ENCODE measurements at regions not wholly inside any gene's neighbourhood (a gene's known extent, or its start where the extent isn't known, plus 50 kb on each side); places are given as distances from the start of the nearest gene placed in this dataset.

GRCh38 chr3:82196645-82197044 lies 435.2 kb upstream of the GBE1 start:
- no peak overlapping the region for H3K23ac ChIP-seq (ENCODE audit: low read length in 2 of 2)
- no peaks in the 10 kb centered on the region for H3K9me3 ChIP-seq (ENCODE audit: control insufficient read depth, low read length)
- no peak overlapping the region for H3K9ac ChIP-seq (ENCODE audit: low read length)
- no peak overlapping the region for H2BK5ac ChIP-seq (ENCODE audit: low read depth, low read length, poor library complexity, severe bottlenecking)
- no peak for DNase-seq
- H2AFZ ChIP-seq (ENCODE audit: low read depth, low read length) = no peak overlapping the region
- H3K14ac ChIP-seq (ENCODE audit: low read length in 2 of 2) = no peak overlapping the region
- no peak overlapping the region for H4K8ac ChIP-seq (ENCODE audit: low read length)
- no peak overlapping the region for H2AK5ac ChIP-seq (ENCODE audit: low read length, severe bottlenecking)
- no peak overlapping the region for H3K18ac ChIP-seq (ENCODE audit: low read depth in 1 of 2, low read length in 2 of 2)
- no peak overlapping the region for H3K27ac ChIP-seq (ENCODE audit: low read length, poor library complexity, severe bottlenecking)
- H3K4me1 ChIP-seq (ENCODE audit: control insufficient read depth, insufficient read depth, low read depth, low read length) = no peaks in the 10 kb centered on the region
- no peak overlapping the region for H3K4me3 ChIP-seq (ENCODE audit: insufficient read depth in 1 of 2, low read depth in 1 of 2, low read length in 2 of 2)
- H2BK15ac ChIP-seq (ENCODE audit: low read depth, poor library complexity, severe bottlenecking) = no peak overlapping the region
- no peak overlapping the region for H4K91ac ChIP-seq (ENCODE audit: low read length)
- no peaks in the 10 kb centered on the region for H3K36me3 ChIP-seq (ENCODE audit: control insufficient read depth in 1 of 2, insufficient read depth in 2 of 2, low read depth in 1 of 2, low read length in 2 of 2)
- H3K4ac ChIP-seq (ENCODE audit: low read depth in 1 of 2, low read length in 2 of 2) = no peak overlapping the region
- no peak overlapping the region for H2BK120ac ChIP-seq (ENCODE audit: low read depth, low read length)
- H3K27me3 ChIP-seq (ENCODE audit: control insufficient read depth in 1 of 2, insufficient read depth in 1 of 2, low read length in 2 of 2) = no peaks in the 10 kb centered on the region
- no peaks in the 10 kb centered on the region for H3K79me1 ChIP-seq (replicated peaks; ENCODE audit: low read length, poor library complexity, severe bottlenecking)
- H2BK12ac ChIP-seq (ENCODE audit: low read length in 2 of 2) = no peak overlapping the region
- no peak overlapping the region for H3K4me2 ChIP-seq (ENCODE audit: low read length, poor library complexity, severe bottlenecking)

- no peak overlapping the region for H2BK120ac ChIP-seq (ENCODE audit: low read depth, low read length)
- H4K91ac ChIP-seq (ENCODE audit: low read length) = no peak overlapping the region
- H2BK12ac ChIP-seq (ENCODE audit: low read length in 2 of 2) = no peak overlapping the region
- no peak overlapping the region for H2BK5ac ChIP-seq (ENCODE audit: low read depth, low read length, poor library complexity, severe bottlenecking)
- H3K4me3 ChIP-seq (ENCODE audit: insufficient read depth in 1 of 2, low read depth in 1 of 2, low read length in 2 of 2) = no peak overlapping the region
- H3K4me2 ChIP-seq (ENCODE audit: low read length, poor library complexity, severe bottlenecking) = no peak overlapping the region
- no peak overlapping the region for H2AFZ ChIP-seq (ENCODE audit: low read depth, low read length)
- H2BK15ac ChIP-seq (ENCODE audit: low read depth, poor library complexity, severe bottlenecking) = no peak overlapping the region
- no peak overlapping the region for H2AK5ac ChIP-seq (ENCODE audit: low read length, severe bottlenecking)
- no peak overlapping the region for H3K14ac ChIP-seq (ENCODE audit: low read length in 2 of 2)
- H3K79me1 ChIP-seq (replicated peaks; ENCODE audit: low read length, poor library complexity, severe bottlenecking) = no peaks in the 10 kb centered on the region
- 77% methylated on average over 2 of the region's 2 CpGs for WGBS
- no peak overlapping the region for H3K27ac ChIP-seq (ENCODE audit: low read length, poor library complexity, severe bottlenecking)
- no peaks in the 10 kb centered on the region for H3K36me3 ChIP-seq (ENCODE audit: control insufficient read depth in 1 of 2, insufficient read depth in 2 of 2, low read depth in 1 of 2, low read length in 2 of 2)
- no peak overlapping the region for H3K9ac ChIP-seq (ENCODE audit: low read length)
- no peak overlapping the region for H3K18ac ChIP-seq (ENCODE audit: low read depth in 1 of 2, low read length in 2 of 2)
- no peak for DNase-seq
- H3K23ac ChIP-seq (ENCODE audit: low read length in 2 of 2) = no peak overlapping the region
- H3K27me3 ChIP-seq (ENCODE audit: control insufficient read depth in 1 of 2, insufficient read depth in 1 of 2, low read length in 2 of 2) = no peaks in the 10 kb centered on the region
- H3K9me3 ChIP-seq (ENCODE audit: control insufficient read depth, low read length) = no peaks in the 10 kb centered on the region
- H3K4ac ChIP-seq (ENCODE audit: low read depth in 1 of 2, low read length in 2 of 2) = no peak overlapping the region
- no peak overlapping the region for H4K8ac ChIP-seq (ENCODE audit: low read length)
- H3K4me1 ChIP-seq (ENCODE audit: control insufficient read depth, insufficient read depth, low read depth, low read length) = no peaks in the 10 kb centered on the region
Observed at GRCh38 chr3:82194870-82195269, 433.4 kb upstream of the GBE1 start.

- H3K79me1 ChIP-seq (replicated peaks; ENCODE audit: low read length, poor library complexity, severe bottlenecking) = no peaks in the 10 kb centered on the region
- H3K4me2 ChIP-seq (ENCODE audit: low read length, poor library complexity, severe bottlenecking) = no peak overlapping the region
- DNase-seq = no peak
- H3K23ac ChIP-seq (ENCODE audit: low read length in 2 of 2) = no peak overlapping the region
- no peak overlapping the region for H4K91ac ChIP-seq (ENCODE audit: low read length)
- no peak overlapping the region for H2BK12ac ChIP-seq (ENCODE audit: low read length in 2 of 2)
- no peak overlapping the region for H3K9ac ChIP-seq (ENCODE audit: low read length)
- no peak overlapping the region for H3K4me3 ChIP-seq (ENCODE audit: insufficient read depth in 1 of 2, low read depth in 1 of 2, low read length in 2 of 2)
- H3K4me1 ChIP-seq (ENCODE audit: control insufficient read depth, insufficient read depth, low read depth, low read length) = no peaks in the 10 kb centered on the region
- H3K14ac ChIP-seq (ENCODE audit: low read length in 2 of 2) = no peak overlapping the region
- H3K27ac ChIP-seq (ENCODE audit: low read length, poor library complexity, severe bottlenecking) = no peak overlapping the region
- H2BK5ac ChIP-seq (ENCODE audit: low read depth, low read length, poor library complexity, severe bottlenecking) = no peak overlapping the region
- H2BK15ac ChIP-seq (ENCODE audit: low read depth, poor library complexity, severe bottlenecking) = no peak overlapping the region
- no peak overlapping the region for H4K8ac ChIP-seq (ENCODE audit: low read length)
- H3K4ac ChIP-seq (ENCODE audit: low read depth in 1 of 2, low read length in 2 of 2) = no peak overlapping the region
- H3K36me3 ChIP-seq (ENCODE audit: control insufficient read depth in 1 of 2, insufficient read depth in 2 of 2, low read depth in 1 of 2, low read length in 2 of 2) = no peaks in the 10 kb centered on the region
- H2AFZ ChIP-seq (ENCODE audit: low read depth, low read length) = no peak overlapping the region
- no peak overlapping the region for H2BK120ac ChIP-seq (ENCODE audit: low read depth, low read length)
- WGBS = 83% methylated on average over 7 of the region's 7 CpGs
- H2AK5ac ChIP-seq (ENCODE audit: low read length, severe bottlenecking) = no peak overlapping the region
- no peaks in the 10 kb centered on the region for H3K9me3 ChIP-seq (ENCODE audit: control insufficient read depth, low read length)
- H3K18ac ChIP-seq (ENCODE audit: low read depth in 1 of 2, low read length in 2 of 2) = no peak overlapping the region
- no peaks in the 10 kb centered on the region for H3K27me3 ChIP-seq (ENCODE audit: control insufficient read depth in 1 of 2, insufficient read depth in 1 of 2, low read length in 2 of 2)
Observed at GRCh38 chr3:82186017-82186416, 424.6 kb upstream of the GBE1 start.

- H3K4me2 ChIP-seq (ENCODE audit: low read length, poor library complexity, severe bottlenecking) = no peak overlapping the region
- no peak overlapping the region for H2BK5ac ChIP-seq (ENCODE audit: low read depth, low read length, poor library complexity, severe bottlenecking)
- DNase-seq = no peak
- no peak overlapping the region for H2BK12ac ChIP-seq (ENCODE audit: low read length in 2 of 2)
- H3K14ac ChIP-seq (ENCODE audit: low read length in 2 of 2) = no peak overlapping the region
- no peak overlapping the region for H3K9ac ChIP-seq (ENCODE audit: low read length)
- H2AFZ ChIP-seq (ENCODE audit: low read depth, low read length) = no peak overlapping the region
- no peak overlapping the region for H2AK5ac ChIP-seq (ENCODE audit: low read length, severe bottlenecking)
- no peak overlapping the region for H2BK120ac ChIP-seq (ENCODE audit: low read depth, low read length)
- no peaks in the 10 kb centered on the region for H3K36me3 ChIP-seq (ENCODE audit: control insufficient read depth in 1 of 2, insufficient read depth in 2 of 2, low read depth in 1 of 2, low read length in 2 of 2)
- H3K4me1 ChIP-seq (ENCODE audit: control insufficient read depth, insufficient read depth, low read depth, low read length) = peaks cover 1% of the 10 kb centered on the region
- no peak overlapping the region for H3K18ac ChIP-seq (ENCODE audit: low read depth in 1 of 2, low read length in 2 of 2)
- no peak overlapping the region for H3K27ac ChIP-seq (ENCODE audit: low read length, poor library complexity, severe bottlenecking)
- H4K8ac ChIP-seq (ENCODE audit: low read length) = no peak overlapping the region
- H4K91ac ChIP-seq (ENCODE audit: low read length) = no peak overlapping the region
- H3K9me3 ChIP-seq (ENCODE audit: control insufficient read depth, low read length) = no peaks in the 10 kb centered on the region
- H3K4me3 ChIP-seq (ENCODE audit: insufficient read depth in 1 of 2, low read depth in 1 of 2, low read length in 2 of 2) = no peak overlapping the region
- H2BK15ac ChIP-seq (ENCODE audit: low read depth, poor library complexity, severe bottlenecking) = no peak overlapping the region
- WGBS = 84% methylated on average over 2 of the region's 3 CpGs
- no peaks in the 10 kb centered on the region for H3K79me1 ChIP-seq (replicated peaks; ENCODE audit: low read length, poor library complexity, severe bottlenecking)
- H3K4ac ChIP-seq (ENCODE audit: low read depth in 1 of 2, low read length in 2 of 2) = no peak overlapping the region
- H3K23ac ChIP-seq (ENCODE audit: low read length in 2 of 2) = no peak overlapping the region
- H3K27me3 ChIP-seq (ENCODE audit: control insufficient read depth in 1 of 2, insufficient read depth in 1 of 2, low read length in 2 of 2) = no peaks in the 10 kb centered on the region
Observed at GRCh38 chr3:82179291-82179690, 417.8 kb upstream of the GBE1 start.

Data from mesenchymal stem cell (in vitro differentiated cells and primary cell).